Heart left ventricle (tissue), 16 donors: ENCODE measurements at regions not wholly inside any gene's neighbourhood (a gene's known extent, or its start where the extent isn't known, plus 50 kb on each side); places are given as distances from the start of the nearest gene placed in this dataset.

ENCODE experiments used
- ATAC-seq, 4 donors: fragments of 200-7000 bp; cut with Tn5 transposase; one replicate each; pipeline ENCODE4 v1.9.1; 2020 to 2022; ENCODE audit warnings: moderate library complexity in 4 of 4, mild to moderate bottlenecking in 3 of 4, moderate number of reproducible peaks in 1 of 4
- DNase-seq, 5 donors: peaks; one replicate each; pipeline ENCODE4 v3.0.0-alpha.2; 2020
- H3K27ac ChIP-seq, 12 donors: fragments of 200-600 bp; sonication (generic) in 4 of 12; one replicate each; pipeline versions ENCODE4 v1.5.0 to v1.8.0; 2016 to 2022; ENCODE audit warnings: mild to moderate bottlenecking in 2 of 12
- H3K27me3 ChIP-seq, 9 donors: fragments of 200-600 bp; sonication (generic) in 2 of 9; one replicate each; pipeline versions ENCODE4 v1.5.1 to v1.8.0; 2016 to 2022; ENCODE audit warnings: mild to moderate bottlenecking in 3 of 9
- H3K36me3 ChIP-seq, 9 donors: fragments of 200-600 bp; sonication (generic) in 2 of 9; one replicate each; pipeline versions ENCODE4 v1.5.0 to v1.8.0; 2018 to 2022; ENCODE audit warnings: mild to moderate bottlenecking in 2 of 9
- H3K4me1 ChIP-seq, 12 donors: fragments of 200-600 bp; sonication (generic) in 4 of 12; one replicate each; pipeline versions ENCODE4 v1.5.0 to v1.8.0; 2016 to 2022; ENCODE audit warnings: mild to moderate bottlenecking in 3 of 12
- H3K4me3 ChIP-seq, 12 donors: fragments of 200-600 bp; sonication (generic) in 4 of 12; one replicate each; pipeline versions ENCODE4 v1.5.0 to v1.8.0; 2017 to 2022; ENCODE audit warnings: mild to moderate bottlenecking in 9 of 12, moderate library complexity in 4 of 12
- H3K9me3 ChIP-seq, 12 donors: fragments of 200-600 bp; sonication (generic) in 4 of 12; one replicate each; pipeline versions ENCODE4 v1.5.0 to v1.8.0; 2016 to 2022; ENCODE audit warnings: mild to moderate bottlenecking in 1 of 12
- POLR2A ChIP-seq, 2 donors: fragments of 450-650 bp; IDR thresholded peaks; one replicate each; pipeline ENCODE4 v1.6.1; 2017; ENCODE audit warnings: antibody characterized with exemption in 2 of 2, mild to moderate bottlenecking in 2 of 2, moderate library complexity in 2 of 2
- WGBS, 4 donors: extraction: QIAGEN DNeasy Blood & Tissue Kit in 2 of 4; methylation state at CpG; one replicate each; pipeline versions ENCODE4 v1.1.5 to v1.1.7; 2013 to 2018; 5-methylcytosine and 5-hydroxymethylcytosine counted together
- intact Hi-C, 10 donors: fragments of 100-400 bp; cut with DNase I; formaldehyde crosslinking; loops; one replicate each; pipeline versions ENCODE4 v1.11.1 to v1.14.2; 2022
- TF ChIP-seq, protein P1 (sequence below), 12 donors: fragments of 200-600 bp; sonication (generic) in 4 of 12; IDR thresholded peaks; one replicate each; pipeline versions ENCODE4 v1.5.0 to v1.8.0; 2018 to 2022; ENCODE audit warnings: antibody characterized with exemption in 12 of 12, mild to moderate bottlenecking in 5 of 12
- donor health status: ischemic (EF 13 %, LVEDD 7.1; RV severe dilation, severe dysfunction).
- donor health status: healthy with polysubstance abuse.
- donor health status: DM: no; HTN: yes; CAD: no.
- donor health status: DM: no; HTN: no; CAD: no.
- donor health status: ischemic (EF 25% LVEDD 6.9; RV normal size, moderate dysfunction).
- donor health status: ischemic (EF 25% LVEDD 5.7; RV mildly dilated, moderate dysfunction).
- donor health status: healthy.
- donor health status: DM: yes; HTN: yes; CAD: no.
- donor health status: ischemic (EF 35%, LVEDD 5.7; RV mildly dilated, moderate dysfunction).
- donor health status: nonischemic (EF 11% LVEDD 7.7; RV severe dilation, severe dysfunction).
- donor health status: DM: yes; HTN: yes; CAD: no.
- donor health status: PGD.
- donor health status: ischemic (EF 29% LVEDD 5.4; RV normal size, mild dysfunction).
- donor health status: nonischemic (EF 23%, LVEDD 6.1; RV moderate dilation, normal function).

DNA sequence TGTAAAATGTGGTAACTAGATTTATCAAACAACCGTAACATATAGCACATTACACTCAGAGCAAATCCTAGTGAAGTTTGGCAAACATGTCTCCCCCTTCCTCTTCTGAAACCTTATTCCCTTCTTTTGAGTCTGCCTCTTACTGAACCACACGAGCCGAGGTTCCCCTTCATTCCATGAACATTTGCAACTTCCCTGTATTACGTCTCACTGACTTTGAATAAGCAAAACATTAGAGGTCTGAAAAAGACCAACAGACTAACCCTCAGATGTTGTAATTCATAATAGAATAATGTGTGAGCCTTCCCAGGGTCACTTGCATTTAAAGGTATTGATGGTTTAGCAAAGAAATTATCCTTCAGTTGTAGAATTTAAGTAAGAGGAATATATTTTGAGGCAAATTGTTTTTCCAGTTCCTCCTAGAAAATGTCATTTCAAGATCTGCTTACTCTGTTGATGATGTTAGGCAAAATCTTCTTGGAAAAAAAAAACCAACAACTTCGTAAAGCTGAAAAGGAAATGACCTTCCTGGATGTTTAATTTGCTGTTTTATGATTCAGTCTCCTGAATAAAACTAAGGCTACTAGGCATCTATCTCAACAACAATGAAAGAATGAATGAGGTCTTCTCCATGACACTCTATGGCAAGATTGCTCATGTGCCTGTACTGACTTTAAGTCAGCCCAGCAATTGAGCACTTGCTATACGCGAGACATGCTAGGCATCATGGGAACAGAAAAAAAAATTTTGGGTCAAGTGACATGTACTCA lies 296.9 kb upstream of the NECTIN3 start:
- no peaks in the 10 kb centered on the region for H3K36me3 ChIP-seq
- H3K27ac ChIP-seq = no peak overlapping the region
- TF ChIP-seq, protein P1, sequence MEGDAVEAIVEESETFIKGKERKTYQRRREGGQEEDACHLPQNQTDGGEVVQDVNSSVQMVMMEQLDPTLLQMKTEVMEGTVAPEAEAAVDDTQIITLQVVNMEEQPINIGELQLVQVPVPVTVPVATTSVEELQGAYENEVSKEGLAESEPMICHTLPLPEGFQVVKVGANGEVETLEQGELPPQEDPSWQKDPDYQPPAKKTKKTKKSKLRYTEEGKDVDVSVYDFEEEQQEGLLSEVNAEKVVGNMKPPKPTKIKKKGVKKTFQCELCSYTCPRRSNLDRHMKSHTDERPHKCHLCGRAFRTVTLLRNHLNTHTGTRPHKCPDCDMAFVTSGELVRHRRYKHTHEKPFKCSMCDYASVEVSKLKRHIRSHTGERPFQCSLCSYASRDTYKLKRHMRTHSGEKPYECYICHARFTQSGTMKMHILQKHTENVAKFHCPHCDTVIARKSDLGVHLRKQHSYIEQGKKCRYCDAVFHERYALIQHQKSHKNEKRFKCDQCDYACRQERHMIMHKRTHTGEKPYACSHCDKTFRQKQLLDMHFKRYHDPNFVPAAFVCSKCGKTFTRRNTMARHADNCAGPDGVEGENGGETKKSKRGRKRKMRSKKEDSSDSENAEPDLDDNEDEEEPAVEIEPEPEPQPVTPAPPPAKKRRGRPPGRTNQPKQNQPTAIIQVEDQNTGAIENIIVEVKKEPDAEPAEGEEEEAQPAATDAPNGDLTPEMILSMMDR (IDR thresholded peaks at IDR 0.05) = no peak
- no peak for TF ChIP-seq POLR2A (IDR thresholded peaks at IDR 0.05)
- ATAC-seq = no peak
- no peak overlapping the region for H3K4me3 ChIP-seq
- DNase-seq = no peak
- no peaks in the 10 kb centered on the region for H3K9me3 ChIP-seq
- H3K4me1 ChIP-seq = no peaks in the 10 kb centered on the region
- intact Hi-C loops = no loop called here
- H3K27me3 ChIP-seq = no peaks in the 10 kb centered on the region
- WGBS, 4 donors = 79 to 86% (median 84%) methylated on average over 7 of the region's 7 CpGs

DNA sequence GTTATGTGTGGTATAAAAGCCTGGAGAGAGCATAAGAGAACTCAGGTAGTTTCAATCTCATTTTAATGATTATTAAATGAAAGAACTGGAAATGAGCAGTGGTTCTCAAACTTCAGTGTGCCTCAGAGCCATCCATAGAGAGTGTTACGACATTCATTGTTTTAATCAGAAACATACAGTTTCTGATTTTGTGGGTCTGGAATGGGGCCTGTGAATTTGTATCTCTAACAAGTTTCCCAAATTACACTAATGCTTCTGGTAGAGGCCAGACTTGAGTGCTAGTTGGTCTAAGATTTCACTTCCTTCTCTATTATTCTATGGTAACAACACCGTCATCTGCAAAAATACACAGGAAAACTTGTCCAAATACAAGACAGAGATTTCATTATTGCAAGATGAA lies 292.0 kb upstream of the NECTIN3 start:
- H3K4me1 ChIP-seq = no peaks in the 10 kb centered on the region
- no peaks in the 10 kb centered on the region for H3K27me3 ChIP-seq
- intact Hi-C loops = no loop called here
- H3K36me3 ChIP-seq = no peaks in the 10 kb centered on the region
- H3K9me3 ChIP-seq = no peaks in the 10 kb centered on the region
- TF ChIP-seq POLR2A (IDR thresholded peaks at IDR 0.05) = no peak
- TF ChIP-seq, protein P1 (IDR thresholded peaks at IDR 0.05) = no peak
- 84 to 91% (median 88%) methylated on average over 2 of the region's 2 CpGs for WGBS, 4 donors
- DNase-seq = no peak
- H3K27ac ChIP-seq = no peak overlapping the region
- no peak overlapping the region for H3K4me3 ChIP-seq
- ATAC-seq = no peak

DNA sequence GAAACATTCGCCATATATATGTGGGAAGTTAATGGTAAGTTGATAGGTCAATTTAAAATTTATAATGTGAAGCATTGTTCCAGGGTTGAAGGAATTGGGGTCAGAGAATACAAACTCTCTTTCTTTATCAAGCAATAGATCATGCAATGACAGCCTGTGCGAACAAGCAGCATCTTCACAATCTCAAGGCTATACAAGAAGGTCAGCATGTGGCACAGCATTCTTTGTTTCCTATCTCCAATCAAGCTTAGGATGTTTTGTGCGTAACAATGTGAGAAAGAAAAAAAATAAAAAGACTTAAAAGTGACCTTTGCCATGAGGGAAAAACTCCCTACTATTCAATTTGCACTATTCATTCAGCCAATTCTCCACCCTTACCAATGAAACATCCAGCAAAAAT lies 288.1 kb upstream of the NECTIN3 start:
- Histone ChIP-seq H3K27ac (no peak overlapping the region), H3K4me3 (no peak overlapping the region), H3K36me3 (no peaks in the 10 kb centered on the region), H3K9me3 (peaks cover 0 to 12% (median 0%) of the 10 kb centered on the region in 12 donors), H3K4me1 (no peaks in the 10 kb centered on the region), H3K27me3 (no peaks in the 10 kb centered on the region)
- DNase-seq = no peak
- 73 to 81% (median 77%) methylated on average over 3 of the region's 3 CpGs for WGBS, 4 donors
- no peak for TF ChIP-seq POLR2A (IDR thresholded peaks at IDR 0.05)
- TF ChIP-seq, protein P1 (IDR thresholded peaks at IDR 0.05) = no peak
- no peak for ATAC-seq
- intact Hi-C loops = no loop called here

DNA sequence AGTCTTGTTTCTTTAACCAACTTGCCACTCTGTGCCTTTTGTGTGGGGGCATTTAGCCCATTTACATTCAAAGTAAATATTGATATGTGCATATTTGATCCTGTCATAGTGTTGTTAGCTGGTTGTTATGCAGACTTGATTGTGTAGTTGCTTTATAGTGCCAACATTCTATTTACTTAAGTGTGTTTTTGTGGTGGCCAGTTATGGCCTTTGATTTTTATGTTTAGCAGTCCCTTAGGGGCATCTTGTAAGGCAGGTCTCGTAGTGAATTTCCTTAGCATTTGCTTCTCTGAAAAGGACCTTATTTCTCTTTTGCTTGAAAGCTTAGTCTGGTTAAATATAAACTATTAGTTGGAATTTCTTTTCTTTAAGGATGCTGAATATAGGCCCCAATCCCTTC lies 282.8 kb upstream of the NECTIN3 start:
- ATAC-seq = no peak
- intact Hi-C loops = no loop called here
- no peak for TF ChIP-seq POLR2A (IDR thresholded peaks at IDR 0.05)
- TF ChIP-seq, protein P1 (IDR thresholded peaks at IDR 0.05) = no peak
- Histone ChIP-seq H3K9me3 (peaks cover 0 to 12% (median 0%) of the 10 kb centered on the region in 12 donors), H3K4me3 (no peak overlapping the region), H3K4me1 (no peaks in the 10 kb centered on the region), H3K27ac (no peak overlapping the region), H3K27me3 (no peaks in the 10 kb centered on the region), H3K36me3 (no peaks in the 10 kb centered on the region)
- DNase-seq = no peak
- WGBS, 4 donors = 73 to 97% (median 87%) methylated on average over 1 of the region's 1 CpG
